DND-41 (cell line): ENCODE measurements at regions not wholly inside any gene's neighbourhood (a gene's known extent, or its start where the extent isn't known, plus 50 kb on each side); places are given as distances from the start of the nearest gene placed in this dataset.

Experiments
- EZH2 ChIP-seq: IDR thresholded peaks from 3 replicates; pipeline ENCODE4 v1.6.1; 2012; ENCODE audit warnings: borderline replicate concordance, low read depth, mild to moderate bottlenecking, moderate library complexity, low read length, inconsistent platforms; ENCODE audit not compliant: severe bottlenecking
- TF ChIP-seq, protein P1 (sequence below): IDR thresholded peaks from 2 replicates; pipeline ENCODE4 v1.5.1; 2012; ENCODE audit warnings: borderline replicate concordance, low read length, moderate library complexity, mild to moderate bottlenecking; ENCODE audit not compliant: poor library complexity, severe bottlenecking; ENCODE audit errors: extremely low read depth

- TF ChIP-seq, protein P1, sequence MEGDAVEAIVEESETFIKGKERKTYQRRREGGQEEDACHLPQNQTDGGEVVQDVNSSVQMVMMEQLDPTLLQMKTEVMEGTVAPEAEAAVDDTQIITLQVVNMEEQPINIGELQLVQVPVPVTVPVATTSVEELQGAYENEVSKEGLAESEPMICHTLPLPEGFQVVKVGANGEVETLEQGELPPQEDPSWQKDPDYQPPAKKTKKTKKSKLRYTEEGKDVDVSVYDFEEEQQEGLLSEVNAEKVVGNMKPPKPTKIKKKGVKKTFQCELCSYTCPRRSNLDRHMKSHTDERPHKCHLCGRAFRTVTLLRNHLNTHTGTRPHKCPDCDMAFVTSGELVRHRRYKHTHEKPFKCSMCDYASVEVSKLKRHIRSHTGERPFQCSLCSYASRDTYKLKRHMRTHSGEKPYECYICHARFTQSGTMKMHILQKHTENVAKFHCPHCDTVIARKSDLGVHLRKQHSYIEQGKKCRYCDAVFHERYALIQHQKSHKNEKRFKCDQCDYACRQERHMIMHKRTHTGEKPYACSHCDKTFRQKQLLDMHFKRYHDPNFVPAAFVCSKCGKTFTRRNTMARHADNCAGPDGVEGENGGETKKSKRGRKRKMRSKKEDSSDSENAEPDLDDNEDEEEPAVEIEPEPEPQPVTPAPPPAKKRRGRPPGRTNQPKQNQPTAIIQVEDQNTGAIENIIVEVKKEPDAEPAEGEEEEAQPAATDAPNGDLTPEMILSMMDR = no peak
- no peak for TF ChIP-seq EZH2
Measured at GRCh38 chr13:22240716-22241115, 569.8 kb downstream of the FGF9 start.
